ENCODE measurements at regions not wholly inside any gene's neighbourhood (a gene's known extent, or its start where the extent isn't known, plus 50 kb on each side); places are given as distances from the start of the nearest gene placed in this dataset.

DNA sequence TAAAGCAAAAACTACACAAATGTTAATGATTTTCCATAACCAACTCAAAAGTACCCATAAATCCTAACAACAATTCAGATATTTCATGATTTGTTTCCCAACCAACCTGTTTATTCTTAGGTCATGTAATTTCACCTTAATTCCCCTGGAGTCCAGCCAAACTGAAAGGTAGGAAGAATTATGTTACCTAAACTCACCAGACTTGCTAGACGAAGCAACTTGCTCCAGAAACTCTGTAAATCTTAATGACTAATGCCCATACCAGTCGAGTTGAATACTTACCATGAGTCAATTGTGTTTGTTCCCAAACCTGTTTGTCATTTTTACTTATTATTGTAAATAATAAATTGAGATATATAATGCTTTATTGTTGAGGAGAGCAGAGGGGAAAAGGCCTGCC, 1030.0 kb downstream of the TBL1XR1 start:
- Histone ChIP-seq H3K9me2 (replicated peaks; ENCODE audit: insufficient read depth, low read length) (no peaks in the 10 kb centered on the region), H3K4me2 (ENCODE audit: low read depth, low read length, poor library complexity, severe bottlenecking) (no peak overlapping the region), H3K27me3 (ENCODE audit: low read length) (no peaks in the 10 kb centered on the region), H4K20me1 (ENCODE audit: insufficient read depth, low read depth, low read length) (no peaks in the 10 kb centered on the region), H3K36me3 (ENCODE audit: insufficient read depth, low read length) (no peaks in the 10 kb centered on the region), H3K4me3 (ENCODE audit: low read length) (no peak overlapping the region), H3K9me3 (ENCODE audit: low read length) (peaks cover 22% of the 10 kb centered on the region), H3K27ac (ENCODE audit: low read length) (no peak overlapping the region), H3K79me2 (ENCODE audit: low read length) (no peaks in the 10 kb centered on the region), H2AFZ (ENCODE audit: low read length) (no peak overlapping the region), H3K9ac (ENCODE audit: low read length) (no peak overlapping the region), H3K4me1 (ENCODE audit: low read length) (no peaks in the 10 kb centered on the region)
- DNase-seq = no peak

DNA sequence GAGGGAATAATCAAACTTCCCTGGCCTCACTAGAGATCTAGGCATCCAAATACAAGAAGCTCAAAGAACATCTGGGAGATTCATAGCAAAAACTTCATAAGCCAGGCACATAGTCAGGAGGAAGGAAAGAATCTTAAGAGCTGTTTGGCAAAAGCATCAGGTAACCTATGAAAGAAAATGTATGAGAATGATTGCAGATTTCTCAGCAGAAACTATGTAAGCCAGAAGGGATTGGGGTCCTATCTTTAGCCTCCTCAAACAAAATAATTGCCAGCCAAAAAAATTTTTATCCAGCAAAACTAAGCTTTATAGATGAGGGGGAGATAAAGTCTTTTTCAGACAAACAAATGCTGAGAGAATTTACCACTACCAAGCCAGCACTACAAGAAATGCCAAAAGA, 1036.3 kb downstream of the TBL1XR1 start:
- Histone ChIP-seq H3K4me1 (ENCODE audit: low read length) (no peaks in the 10 kb centered on the region), H2AFZ (ENCODE audit: low read length) (no peak overlapping the region), H3K79me2 (ENCODE audit: low read length) (no peaks in the 10 kb centered on the region), H3K9ac (ENCODE audit: low read length) (no peak overlapping the region), H3K4me2 (ENCODE audit: low read depth, low read length, poor library complexity, severe bottlenecking) (no peak overlapping the region), H3K27ac (ENCODE audit: low read length) (no peak overlapping the region), H3K27me3 (ENCODE audit: low read length) (no peaks in the 10 kb centered on the region), H3K9me3 (ENCODE audit: low read length) (peaks cover 27% of the 10 kb centered on the region), H3K4me3 (ENCODE audit: low read length) (no peak overlapping the region), H4K20me1 (ENCODE audit: insufficient read depth, low read depth, low read length) (no peaks in the 10 kb centered on the region), H3K9me2 (replicated peaks; ENCODE audit: insufficient read depth, low read length) (no peaks in the 10 kb centered on the region), H3K36me3 (ENCODE audit: insufficient read depth, low read length) (no peaks in the 10 kb centered on the region)
- DNase-seq = no peak

DNA sequence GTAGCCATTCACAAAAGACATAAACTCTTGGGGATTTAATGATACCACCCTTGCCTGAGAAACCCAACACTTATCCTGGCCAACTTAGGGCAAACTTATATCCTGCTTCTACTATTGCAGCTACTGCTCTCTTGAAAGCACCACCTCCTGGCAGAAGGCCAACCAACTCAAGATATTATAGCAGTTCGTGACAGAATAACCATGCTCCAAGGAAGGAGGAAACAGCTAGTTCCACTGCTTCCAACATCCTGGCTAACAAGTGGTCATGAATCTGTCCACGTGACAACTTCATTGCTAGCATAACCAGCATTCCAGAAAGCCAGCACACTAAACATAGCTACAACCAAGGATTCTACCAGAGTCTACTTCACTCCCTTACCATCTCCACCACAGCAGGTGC, 1037.5 kb downstream of the TBL1XR1 start:
- Histone ChIP-seq H4K20me1 (ENCODE audit: insufficient read depth, low read depth, low read length) (no peaks in the 10 kb centered on the region), H3K9me2 (replicated peaks; ENCODE audit: insufficient read depth, low read length) (no peaks in the 10 kb centered on the region), H3K4me3 (ENCODE audit: low read length) (no peak overlapping the region), H3K27ac (ENCODE audit: low read length) (no peak overlapping the region), H3K79me2 (ENCODE audit: low read length) (no peaks in the 10 kb centered on the region), H3K36me3 (ENCODE audit: insufficient read depth, low read length) (no peaks in the 10 kb centered on the region), H3K9ac (ENCODE audit: low read length) (no peak overlapping the region), H3K9me3 (ENCODE audit: low read length) (peaks cover 27% of the 10 kb centered on the region), H2AFZ (ENCODE audit: low read length) (no peak overlapping the region), H3K4me2 (ENCODE audit: low read depth, low read length, poor library complexity, severe bottlenecking) (no peak overlapping the region), H3K27me3 (ENCODE audit: low read length) (no peaks in the 10 kb centered on the region), H3K4me1 (ENCODE audit: low read length) (no peaks in the 10 kb centered on the region)
- DNase-seq = no peak

DNA sequence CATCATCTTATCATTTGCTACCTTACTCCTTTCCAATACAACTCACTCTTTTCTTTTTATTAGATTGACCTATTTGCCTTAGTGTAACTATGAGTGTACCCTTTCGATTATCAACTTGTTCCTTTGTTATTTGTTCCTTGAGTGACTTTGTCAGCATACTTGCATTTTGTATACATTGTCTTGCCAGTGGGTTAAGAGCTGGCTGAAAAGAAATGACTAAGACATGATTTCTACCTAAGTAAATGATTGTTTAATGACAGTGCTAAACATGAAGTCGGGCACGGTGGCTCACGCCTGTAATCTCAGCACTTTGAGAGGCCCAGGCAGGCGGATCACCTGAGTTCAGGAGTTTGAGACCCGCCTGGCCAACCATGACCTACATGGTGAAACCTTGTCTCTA, 1042.3 kb downstream of the TBL1XR1 start:
- Histone ChIP-seq H3K4me3 (ENCODE audit: low read length) (no peak overlapping the region), H3K9me3 (ENCODE audit: low read length) (peaks cover 30% of the 10 kb centered on the region), H3K9ac (ENCODE audit: low read length) (no peak overlapping the region), H3K27ac (ENCODE audit: low read length) (no peak overlapping the region), H4K20me1 (ENCODE audit: insufficient read depth, low read depth, low read length) (no peaks in the 10 kb centered on the region), H3K36me3 (ENCODE audit: insufficient read depth, low read length) (no peaks in the 10 kb centered on the region), H3K9me2 (replicated peaks; ENCODE audit: insufficient read depth, low read length) (no peaks in the 10 kb centered on the region), H3K4me1 (ENCODE audit: low read length) (no peaks in the 10 kb centered on the region), H3K79me2 (ENCODE audit: low read length) (no peaks in the 10 kb centered on the region), H2AFZ (ENCODE audit: low read length) (no peak overlapping the region), H3K4me2 (ENCODE audit: low read depth, low read length, poor library complexity, severe bottlenecking) (no peak overlapping the region), H3K27me3 (ENCODE audit: low read length) (no peaks in the 10 kb centered on the region)
- DNase-seq = no peak

DNA sequence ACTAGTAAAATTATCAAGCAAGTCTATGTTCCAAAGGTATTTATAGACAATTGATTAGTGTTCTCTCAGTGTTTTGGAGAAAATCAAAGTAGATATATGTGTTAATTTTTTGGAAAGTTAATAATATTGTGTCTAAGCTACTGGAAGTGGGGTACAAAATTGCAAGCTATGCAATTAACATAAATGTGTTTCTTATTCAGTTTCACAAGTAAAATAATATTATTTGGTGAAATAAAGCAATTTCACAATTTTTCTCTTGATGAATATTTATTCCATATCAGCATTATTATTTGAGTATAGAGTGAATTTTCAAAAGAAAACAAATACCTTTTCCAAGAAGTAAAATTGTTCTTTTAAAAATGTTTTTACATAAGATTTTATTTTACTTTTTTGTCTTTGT, 1047.7 kb downstream of the TBL1XR1 start:
- Histone ChIP-seq H3K27ac (ENCODE audit: low read length) (no peak overlapping the region), H3K9me3 (ENCODE audit: low read length) (peaks cover 35% of the 10 kb centered on the region; the same call in 1 of the 2 replicates), H3K4me1 (ENCODE audit: low read length) (no peaks in the 10 kb centered on the region), H3K36me3 (ENCODE audit: insufficient read depth, low read length) (no peaks in the 10 kb centered on the region), H3K9ac (ENCODE audit: low read length) (no peak overlapping the region), H3K27me3 (ENCODE audit: low read length) (no peaks in the 10 kb centered on the region), H2AFZ (ENCODE audit: low read length) (no peak overlapping the region), H3K9me2 (replicated peaks; ENCODE audit: insufficient read depth, low read length) (no peaks in the 10 kb centered on the region), H4K20me1 (ENCODE audit: insufficient read depth, low read depth, low read length) (no peaks in the 10 kb centered on the region), H3K4me3 (ENCODE audit: low read length) (no peak overlapping the region), H3K79me2 (ENCODE audit: low read length) (no peaks in the 10 kb centered on the region), H3K4me2 (ENCODE audit: low read depth, low read length, poor library complexity, severe bottlenecking) (no peak overlapping the region)
- no peak for DNase-seq

DNA sequence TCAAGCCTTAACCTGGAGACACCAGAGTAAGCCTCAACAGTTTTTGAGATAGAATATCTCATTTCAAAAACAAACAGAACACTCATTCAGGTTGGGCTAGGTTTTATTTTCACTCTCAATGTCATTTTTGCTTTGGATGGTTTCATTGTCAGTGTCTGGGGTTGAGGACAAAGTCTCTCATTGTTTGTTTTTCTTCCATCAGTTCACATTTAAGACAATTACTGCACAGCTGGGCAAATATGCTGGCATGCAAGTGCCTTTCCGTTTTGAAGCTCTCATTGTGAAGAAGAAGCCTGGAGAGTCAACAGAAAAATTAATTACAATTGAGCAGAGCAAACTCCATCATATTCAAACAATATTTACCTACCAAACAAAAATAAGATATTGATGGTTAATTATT, 1050.0 kb downstream of the TBL1XR1 start:
- no peak overlapping the region for H3K4me3 ChIP-seq (ENCODE audit: low read length)
- H3K9ac ChIP-seq (ENCODE audit: low read length) = no peak overlapping the region
- H3K9me2 ChIP-seq (replicated peaks; ENCODE audit: insufficient read depth, low read length) = no peaks in the 10 kb centered on the region
- H3K27ac ChIP-seq (ENCODE audit: low read length) = no peak overlapping the region
- H2AFZ ChIP-seq (ENCODE audit: low read length) = no peak overlapping the region
- DNase-seq = no peak
- no peak overlapping the region for H3K4me2 ChIP-seq (ENCODE audit: low read depth, low read length, poor library complexity, severe bottlenecking)
- no peaks in the 10 kb centered on the region for H3K36me3 ChIP-seq (ENCODE audit: insufficient read depth, low read length)
- H3K79me2 ChIP-seq (ENCODE audit: low read length) = no peaks in the 10 kb centered on the region
- H4K20me1 ChIP-seq (ENCODE audit: insufficient read depth, low read depth, low read length) = no peaks in the 10 kb centered on the region
- H3K4me1 ChIP-seq (ENCODE audit: low read length) = no peaks in the 10 kb centered on the region
- H3K9me3 ChIP-seq (ENCODE audit: low read length) = peaks cover 42% of the 10 kb centered on the region
- H3K27me3 ChIP-seq (ENCODE audit: low read length) = no peaks in the 10 kb centered on the region

DNA sequence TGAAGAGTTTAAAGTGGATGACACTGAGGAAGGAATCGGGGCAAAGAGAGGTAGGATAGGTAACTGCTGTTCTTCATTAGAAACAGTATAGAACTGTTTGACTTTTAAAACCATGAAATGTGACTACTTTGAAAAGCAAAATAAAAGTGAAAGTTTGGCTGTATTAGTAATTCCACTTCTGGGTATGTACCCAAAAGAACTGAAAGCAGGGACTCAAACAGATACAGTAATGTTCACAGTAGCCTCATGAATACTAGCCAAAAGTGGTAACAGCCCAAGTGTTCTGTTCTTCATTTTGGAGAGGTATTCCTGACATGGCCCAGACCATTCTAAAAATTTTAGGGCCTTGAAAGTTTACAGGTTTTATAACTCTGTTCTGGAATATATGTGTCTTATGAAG, 1055.4 kb downstream of the TBL1XR1 start:
- Histone ChIP-seq H3K27me3 (ENCODE audit: low read length) (no peaks in the 10 kb centered on the region), H3K79me2 (ENCODE audit: low read length) (no peaks in the 10 kb centered on the region), H3K36me3 (ENCODE audit: insufficient read depth, low read length) (no peaks in the 10 kb centered on the region), H2AFZ (ENCODE audit: low read length) (no peak overlapping the region), H3K4me2 (ENCODE audit: low read depth, low read length, poor library complexity, severe bottlenecking) (no peak overlapping the region), H3K9me3 (ENCODE audit: low read length) (peaks cover 34% of the 10 kb centered on the region), H3K9ac (ENCODE audit: low read length) (no peak overlapping the region), H3K27ac (ENCODE audit: low read length) (no peak overlapping the region), H3K9me2 (replicated peaks; ENCODE audit: insufficient read depth, low read length) (no peaks in the 10 kb centered on the region), H4K20me1 (ENCODE audit: insufficient read depth, low read depth, low read length) (no peaks in the 10 kb centered on the region), H3K4me3 (ENCODE audit: low read length) (no peak overlapping the region), H3K4me1 (ENCODE audit: low read length) (no peaks in the 10 kb centered on the region)
- DNase-seq = no peak

GRCh38 chr3:176120507-176120906, 1076.8 kb downstream of the TBL1XR1 start:
- H3K4me1 ChIP-seq (ENCODE audit: low read length) = no peaks in the 10 kb centered on the region
- no peaks in the 10 kb centered on the region for H3K9me2 ChIP-seq (replicated peaks; ENCODE audit: insufficient read depth, low read length)

DNA sequence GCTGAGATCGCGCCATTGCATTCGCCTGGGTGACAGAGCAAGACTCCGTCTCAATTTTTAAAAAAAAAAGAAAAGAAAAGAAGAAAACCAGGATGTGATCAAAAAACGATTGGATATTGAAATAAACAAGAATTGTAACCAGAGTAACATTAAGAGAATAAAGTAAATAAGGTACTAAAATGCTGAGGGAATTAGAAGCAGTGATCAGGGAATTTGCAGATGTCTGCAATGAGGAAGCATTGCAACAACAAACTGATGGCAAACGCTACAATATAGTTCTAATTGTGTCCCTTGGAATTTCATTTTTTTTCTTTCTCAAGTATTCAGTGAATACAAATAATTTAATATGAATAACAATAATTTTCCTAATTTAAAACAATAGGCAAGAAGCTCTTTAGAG, 1077.5 kb downstream of the TBL1XR1 start:
- Histone ChIP-seq H3K9me2 (replicated peaks; ENCODE audit: insufficient read depth, low read length) (no peaks in the 10 kb centered on the region), H3K4me2 (ENCODE audit: low read depth, low read length, poor library complexity, severe bottlenecking) (no peak overlapping the region), H3K79me2 (ENCODE audit: low read length) (no peaks in the 10 kb centered on the region), H3K4me1 (ENCODE audit: low read length) (no peaks in the 10 kb centered on the region), H2AFZ (ENCODE audit: low read length) (no peak overlapping the region), H3K9ac (ENCODE audit: low read length) (no peak overlapping the region), H3K36me3 (ENCODE audit: insufficient read depth, low read length) (no peaks in the 10 kb centered on the region), H3K27ac (ENCODE audit: low read length) (no peak overlapping the region), H3K27me3 (ENCODE audit: low read length) (no peaks in the 10 kb centered on the region), H3K9me3 (ENCODE audit: low read length) (peaks cover 27% of the 10 kb centered on the region), H3K4me3 (ENCODE audit: low read length) (no peak overlapping the region), H4K20me1 (ENCODE audit: insufficient read depth, low read depth, low read length) (no peaks in the 10 kb centered on the region)
- DNase-seq = no peak

More at GRCh38 chr3:176120507-176120906, 1076.8 kb downstream of the TBL1XR1 start:
- H3K9ac ChIP-seq (ENCODE audit: low read length) = no peak overlapping the region
- no peak overlapping the region for H3K27ac ChIP-seq (ENCODE audit: low read length)
- no peak overlapping the region for H2AFZ ChIP-seq (ENCODE audit: low read length)
- no peaks in the 10 kb centered on the region for H3K27me3 ChIP-seq (ENCODE audit: low read length)
- H4K20me1 ChIP-seq (ENCODE audit: insufficient read depth, low read depth, low read length) = no peaks in the 10 kb centered on the region
- peaks cover 20% of the 10 kb centered on the region for H3K9me3 ChIP-seq (ENCODE audit: low read length)
- DNase-seq = no peak
- no peak overlapping the region for H3K4me3 ChIP-seq (ENCODE audit: low read length)
- no peak overlapping the region for H3K4me2 ChIP-seq (ENCODE audit: low read depth, low read length, poor library complexity, severe bottlenecking)
- H3K36me3 ChIP-seq (ENCODE audit: insufficient read depth, low read length) = no peaks in the 10 kb centered on the region
- no peaks in the 10 kb centered on the region for H3K79me2 ChIP-seq (ENCODE audit: low read length)
